ENCODE measurements at regions not wholly inside any gene's neighbourhood (a gene's known extent, or its start where the extent isn't known, plus 50 kb on each side); places are given as distances from the start of the nearest gene placed in this dataset.

- DNase-seq (ENCODE audit: low read depth in 2 of 2) = no peak
Observed at GRCh38 chr6:163986313-163986712, 571.8 kb downstream of the QKI start.

GRCh38 chr6:163985710-163986109, 571.2 kb downstream of the QKI start:
- no peak for DNase-seq (ENCODE audit: low read depth in 2 of 2)

GRCh38 chr6:163985040-163985439, 570.5 kb downstream of the QKI start:
- no peak for DNase-seq (ENCODE audit: low read depth in 2 of 2)

GRCh38 chr6:163984124-163984936, 569.8 kb downstream of the QKI start:
- DNase-seq (ENCODE audit: low read depth in 2 of 2) = no peak

- DNase-seq (ENCODE audit: low read depth in 2 of 2) = no peak
Observed at GRCh38 chr6:163983679-163984078, 569.2 kb downstream of the QKI start.

GRCh38 chr6:163974322-163974721, 559.8 kb downstream of the QKI start:
- no peak for DNase-seq (ENCODE audit: low read depth in 2 of 2)

- DNase-seq (ENCODE audit: low read depth in 2 of 2) = no peak
Observed at GRCh38 chr6:163971841-163972838, 557.6 kb downstream of the QKI start.

GRCh38 chr6:163970846-163971564, 556.5 kb downstream of the QKI start:
- DNase-seq (ENCODE audit: low read depth in 2 of 2) = no peak

- DNase-seq (ENCODE audit: low read depth in 2 of 2) = no peak
Observed at GRCh38 chr6:163965426-163966348, 551.2 kb downstream of the QKI start.

- DNase-seq (ENCODE audit: low read depth in 2 of 2) = no peak
Observed at GRCh38 chr6:163964789-163965188, 550.3 kb downstream of the QKI start.

GRCh38 chr6:163963205-163964120, 548.9 kb downstream of the QKI start:
- DNase-seq (ENCODE audit: low read depth in 2 of 2) = no peak

- no peak for DNase-seq (ENCODE audit: low read depth in 2 of 2)
Observed at GRCh38 chr6:163962627-163963117, 548.2 kb downstream of the QKI start.

GRCh38 chr6:163960128-163960527, 545.6 kb downstream of the QKI start:
- no peak for DNase-seq (ENCODE audit: low read depth in 2 of 2)

- no peak for DNase-seq (ENCODE audit: low read depth in 2 of 2)
Observed at GRCh38 chr6:163958646-163959045, 544.1 kb downstream of the QKI start.

GRCh38 chr6:163956571-163957407, 542.3 kb downstream of the QKI start:
- DNase-seq (ENCODE audit: low read depth in 2 of 2) = peak; percentile 40 to 52

GRCh38 chr6:163955756-163956155, 541.2 kb downstream of the QKI start:
- DNase-seq (ENCODE audit: low read depth in 2 of 2) = no peak

- no peak for DNase-seq (ENCODE audit: low read depth in 2 of 2)
Observed at GRCh38 chr6:163955096-163955495, 540.6 kb downstream of the QKI start.

GRCh38 chr6:163954088-163954775, 539.7 kb downstream of the QKI start:
- no peak for DNase-seq (ENCODE audit: low read depth in 2 of 2)
